LNCaP clone FGC (cell line): ENCODE measurements at regions not wholly inside any gene's neighbourhood (a gene's known extent, or its start where the extent isn't known, plus 50 kb on each side); places are given as distances from the start of the nearest gene placed in this dataset.

Experiments
- DNase-seq: peaks from one replicate; pipeline ENCODE4 v3.0.0-alpha.2; 2011; ENCODE audit warnings: low read depth
- H3K4me3 ChIP-seq: 2 replicates; pipeline ENCODE4 v1.5.1; 2011; ENCODE audit warnings: mild to moderate bottlenecking, low read depth, low read length, control low read depth
- TF ChIP-seq, protein P1 (sequence below): IDR thresholded peaks from 2 replicates; pipeline ENCODE4 v1.5.1; 2012; ENCODE audit warnings: mild to moderate bottlenecking; ENCODE audit not compliant: control insufficient read depth, insufficient read depth; ENCODE audit errors: extremely low read depth

DNA sequence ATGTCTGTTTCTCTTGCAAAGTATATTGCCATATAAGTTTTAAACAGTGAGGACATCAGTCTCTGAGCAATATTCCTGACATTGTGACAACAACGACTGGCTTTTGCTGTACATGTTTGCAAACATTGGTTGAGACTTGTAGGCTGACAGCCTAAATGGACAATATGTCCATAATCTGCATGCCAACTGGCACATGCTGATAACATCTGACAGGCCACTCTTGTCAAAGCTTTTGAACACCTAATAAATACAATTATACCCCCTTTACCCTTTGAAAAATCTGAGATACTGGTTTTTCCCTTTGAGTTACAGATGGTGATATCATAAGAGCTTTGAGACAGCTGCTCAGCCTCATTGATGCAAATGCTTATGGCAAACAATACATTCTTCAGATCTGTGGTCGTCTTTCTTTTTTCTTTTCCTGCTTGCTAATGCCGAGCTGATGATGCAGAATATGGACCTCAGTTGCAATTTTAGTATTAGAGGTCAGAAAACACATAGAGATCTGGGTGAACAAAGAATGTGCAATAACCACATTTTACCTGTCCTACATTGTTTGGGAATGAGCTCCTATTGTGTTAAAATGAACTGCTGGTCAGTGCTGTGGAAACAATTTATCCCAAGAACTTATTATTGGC is 114.9 kb downstream of the RFC3 start:
- TF ChIP-seq, protein P1, sequence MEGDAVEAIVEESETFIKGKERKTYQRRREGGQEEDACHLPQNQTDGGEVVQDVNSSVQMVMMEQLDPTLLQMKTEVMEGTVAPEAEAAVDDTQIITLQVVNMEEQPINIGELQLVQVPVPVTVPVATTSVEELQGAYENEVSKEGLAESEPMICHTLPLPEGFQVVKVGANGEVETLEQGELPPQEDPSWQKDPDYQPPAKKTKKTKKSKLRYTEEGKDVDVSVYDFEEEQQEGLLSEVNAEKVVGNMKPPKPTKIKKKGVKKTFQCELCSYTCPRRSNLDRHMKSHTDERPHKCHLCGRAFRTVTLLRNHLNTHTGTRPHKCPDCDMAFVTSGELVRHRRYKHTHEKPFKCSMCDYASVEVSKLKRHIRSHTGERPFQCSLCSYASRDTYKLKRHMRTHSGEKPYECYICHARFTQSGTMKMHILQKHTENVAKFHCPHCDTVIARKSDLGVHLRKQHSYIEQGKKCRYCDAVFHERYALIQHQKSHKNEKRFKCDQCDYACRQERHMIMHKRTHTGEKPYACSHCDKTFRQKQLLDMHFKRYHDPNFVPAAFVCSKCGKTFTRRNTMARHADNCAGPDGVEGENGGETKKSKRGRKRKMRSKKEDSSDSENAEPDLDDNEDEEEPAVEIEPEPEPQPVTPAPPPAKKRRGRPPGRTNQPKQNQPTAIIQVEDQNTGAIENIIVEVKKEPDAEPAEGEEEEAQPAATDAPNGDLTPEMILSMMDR = no peak
- DNase-seq = no peak
- no peak overlapping the region for H3K4me3 ChIP-seq

DNA sequence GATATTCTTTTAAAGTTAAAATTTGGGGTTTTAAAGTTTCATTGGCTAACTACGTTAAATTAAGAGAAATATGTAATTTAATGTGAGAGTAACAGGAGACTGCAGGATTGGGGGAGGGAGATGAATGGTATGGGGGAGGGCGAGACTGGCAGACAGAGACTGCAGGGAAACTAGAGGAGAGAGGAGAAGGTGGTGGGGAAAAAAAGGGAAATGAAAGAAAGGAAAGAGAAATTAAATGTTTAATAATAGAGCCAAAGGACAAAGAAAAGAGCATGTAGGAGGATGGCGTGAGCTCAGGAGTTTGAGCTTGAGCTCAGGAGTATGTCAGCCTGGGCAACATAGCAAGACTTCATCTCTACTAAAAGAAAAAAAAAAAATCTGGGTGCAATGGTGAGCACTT is 115.9 kb downstream of the RFC3 start:
- no peak for DNase-seq
- H3K4me3 ChIP-seq = no peak overlapping the region
- TF ChIP-seq, protein P1 = no peak

DNA sequence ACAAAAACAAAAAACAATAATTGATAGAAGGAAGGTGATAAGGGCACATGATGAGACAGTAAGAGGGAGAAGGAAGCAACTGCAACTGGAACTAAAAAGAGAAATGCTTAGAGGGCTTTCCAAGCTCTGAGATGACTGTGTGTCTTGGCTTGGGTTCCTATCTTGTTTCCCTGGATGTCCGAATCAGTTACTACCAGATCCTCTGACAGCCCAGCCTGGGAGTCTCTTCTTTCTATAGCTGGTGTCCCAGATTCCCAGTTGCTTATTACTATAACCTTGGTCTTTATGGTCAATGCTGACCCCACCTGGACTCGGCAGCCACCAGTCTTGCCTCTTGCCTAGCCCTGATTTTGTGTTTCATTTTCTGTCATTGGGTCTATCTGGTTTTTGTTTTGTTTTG is 116.4 kb downstream of the RFC3 start:
- TF ChIP-seq, protein P1 = no peak
- DNase-seq = no peak

DNA sequence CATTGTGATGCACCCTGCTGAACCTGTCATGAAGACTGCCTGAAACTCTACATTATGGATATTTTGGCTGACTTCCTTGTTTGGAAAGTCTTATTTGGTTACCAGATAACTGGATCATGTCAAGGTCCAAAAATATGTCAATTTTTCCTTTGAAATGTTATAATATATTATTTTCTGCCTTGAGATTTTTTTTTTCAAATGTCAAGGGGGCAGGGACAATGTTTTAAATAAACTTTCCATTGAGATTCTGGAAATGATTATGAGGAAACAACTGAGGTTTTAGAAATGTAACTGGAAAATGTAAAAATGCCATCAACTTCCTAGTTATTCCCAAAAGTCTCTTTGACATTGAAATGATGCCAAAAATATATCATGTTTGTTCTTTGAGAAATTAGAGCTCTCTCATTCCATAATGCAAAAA is 117.0 kb downstream of the RFC3 start:
- TF ChIP-seq, protein P1 = no peak
- H3K4me3 ChIP-seq = no peak overlapping the region
- no peak for DNase-seq

More for the DNA sequence above, 116.4 kb downstream of the RFC3 start:
- no peak overlapping the region for H3K4me3 ChIP-seq

DNA sequence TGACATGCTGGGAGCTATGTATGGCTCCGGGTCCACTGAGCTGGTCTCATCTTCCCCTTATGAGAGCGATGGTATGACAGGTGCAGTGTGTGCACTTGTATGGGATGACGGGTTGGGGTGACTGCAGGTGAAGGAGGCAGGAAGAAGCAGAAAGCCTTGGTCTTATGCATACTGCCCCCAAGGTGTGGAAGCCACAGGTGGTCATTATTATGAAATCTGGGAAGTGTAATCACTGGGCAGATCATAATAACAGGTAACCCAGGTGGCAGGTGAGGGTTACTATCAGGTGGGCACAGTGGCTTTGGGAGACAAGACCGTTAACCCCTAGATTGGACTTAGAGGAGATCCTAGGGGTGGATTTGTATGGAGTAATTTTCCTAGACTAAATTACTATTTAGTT is 118.0 kb downstream of the RFC3 start:
- TF ChIP-seq, protein P1 = no peak
- no peak for DNase-seq

DNA sequence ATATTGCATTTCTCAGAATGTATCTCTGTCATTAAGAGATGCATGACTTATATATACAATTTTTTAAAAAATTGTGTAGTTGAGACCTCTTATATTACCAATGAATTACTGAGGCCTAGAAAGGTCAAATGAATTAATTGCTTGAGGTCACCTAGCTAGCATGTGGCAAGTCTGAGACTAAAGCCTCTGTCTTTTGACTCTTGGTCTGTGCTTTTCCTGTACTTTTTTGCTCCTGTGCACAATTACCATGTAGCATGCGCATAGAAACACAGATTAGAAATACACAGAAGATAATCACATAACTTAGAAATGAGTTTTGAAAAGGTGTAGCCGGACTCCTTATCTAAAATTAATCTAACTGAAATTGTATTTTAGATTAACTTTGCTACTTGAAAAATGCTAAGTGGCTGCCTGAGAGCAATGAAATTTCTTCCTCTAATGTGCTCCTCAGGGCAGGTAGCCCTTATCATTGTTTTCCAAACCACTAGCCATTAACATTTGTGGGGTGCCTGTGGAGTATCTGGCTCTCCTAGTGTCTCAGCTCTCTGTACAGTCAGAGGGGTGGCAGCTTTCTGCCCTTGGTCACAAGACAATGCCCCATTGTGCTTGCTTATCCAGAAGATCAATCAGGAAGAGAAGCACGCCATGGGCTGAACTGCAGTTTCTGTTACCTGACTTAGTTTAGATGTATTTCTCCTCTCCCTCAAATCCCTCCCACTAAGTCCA is 119.6 kb downstream of the RFC3 start:
- H3K4me3 ChIP-seq = no peak overlapping the region
- no peak for DNase-seq
- TF ChIP-seq, protein P1 = no peak

More for the DNA sequence above, 118.0 kb downstream of the RFC3 start:
- no peak overlapping the region for H3K4me3 ChIP-seq

DNA sequence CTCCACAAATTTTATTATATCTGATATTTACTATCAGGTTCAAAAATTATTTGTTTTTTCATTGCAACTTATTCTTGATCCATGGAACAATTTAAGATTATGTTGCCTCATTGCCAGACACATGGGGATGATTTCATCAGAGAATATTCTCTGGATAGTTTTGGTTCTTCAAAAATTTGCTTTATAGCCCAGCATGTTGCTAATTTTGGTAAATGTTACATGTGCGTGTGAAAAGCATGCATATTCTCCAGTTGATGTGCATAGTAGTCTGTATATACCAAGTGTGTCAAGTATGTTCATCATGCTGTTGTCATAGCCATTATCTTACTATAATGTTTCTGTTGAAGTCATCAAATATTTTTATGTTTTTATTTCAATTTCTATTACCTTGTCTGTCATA is 122.3 kb downstream of the RFC3 start:
- H3K4me3 ChIP-seq = no peak overlapping the region
- DNase-seq = no peak
- TF ChIP-seq, protein P1 = no peak
